ENCODE measurements at regions not wholly inside any gene's neighbourhood (a gene's known extent, or its start where the extent isn't known, plus 50 kb on each side); places are given as distances from the start of the nearest gene placed in this dataset.

GRCh38 chr4:134754301-134755019, 552.9 kb upstream of the PABPC4L start:
- POLR2A ChIA-PET (ENCODE audit: unreplicated experiment): no interaction called here
- Histone ChIP-seq H3K27ac (no peak overlapping the region), H4K20me1 (ENCODE audit: insufficient read depth) (no peaks in the 10 kb centered on the region), H3K36me3 (ENCODE audit: low read depth) (no peaks in the 10 kb centered on the region), H3K4me1 (replicated peaks; ENCODE audit: insufficient read depth) (no peaks in the 10 kb centered on the region), H3K79me2 (ENCODE audit: low read depth) (no peaks in the 10 kb centered on the region), H3K9me3 (ENCODE audit: insufficient read depth, low read depth) (no peaks in the 10 kb centered on the region), H3K27me3 (ENCODE audit: insufficient read depth, low read depth) (no peaks in the 10 kb centered on the region), H3K4me2 (no peak overlapping the region), H2AFZ (no peak overlapping the region), H3K4me3 (no peak overlapping the region), H3F3A (ENCODE audit: insufficient read depth, low read depth) (no peaks in the 10 kb centered on the region), H3K9me2 (ENCODE audit: insufficient read depth) (no peaks in the 10 kb centered on the region)
- TF ChIP-seq EZH2 (IDR thresholded peaks at IDR 0.05; ENCODE audit: low read depth): no peak
- TF ChIP-seq, protein P1, sequence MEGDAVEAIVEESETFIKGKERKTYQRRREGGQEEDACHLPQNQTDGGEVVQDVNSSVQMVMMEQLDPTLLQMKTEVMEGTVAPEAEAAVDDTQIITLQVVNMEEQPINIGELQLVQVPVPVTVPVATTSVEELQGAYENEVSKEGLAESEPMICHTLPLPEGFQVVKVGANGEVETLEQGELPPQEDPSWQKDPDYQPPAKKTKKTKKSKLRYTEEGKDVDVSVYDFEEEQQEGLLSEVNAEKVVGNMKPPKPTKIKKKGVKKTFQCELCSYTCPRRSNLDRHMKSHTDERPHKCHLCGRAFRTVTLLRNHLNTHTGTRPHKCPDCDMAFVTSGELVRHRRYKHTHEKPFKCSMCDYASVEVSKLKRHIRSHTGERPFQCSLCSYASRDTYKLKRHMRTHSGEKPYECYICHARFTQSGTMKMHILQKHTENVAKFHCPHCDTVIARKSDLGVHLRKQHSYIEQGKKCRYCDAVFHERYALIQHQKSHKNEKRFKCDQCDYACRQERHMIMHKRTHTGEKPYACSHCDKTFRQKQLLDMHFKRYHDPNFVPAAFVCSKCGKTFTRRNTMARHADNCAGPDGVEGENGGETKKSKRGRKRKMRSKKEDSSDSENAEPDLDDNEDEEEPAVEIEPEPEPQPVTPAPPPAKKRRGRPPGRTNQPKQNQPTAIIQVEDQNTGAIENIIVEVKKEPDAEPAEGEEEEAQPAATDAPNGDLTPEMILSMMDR (conservative IDR thresholded peaks at IDR 0.05): no peak
- no peak for DNase-seq
- CTCF ChIA-PET: no interaction called here
- intact Hi-C loops (cut with micrococcal nuclease; ENCODE audit: unreplicated experiment): no loop called here
- no TSS peak for BruUV-seq (replicated peaks)

DNA sequence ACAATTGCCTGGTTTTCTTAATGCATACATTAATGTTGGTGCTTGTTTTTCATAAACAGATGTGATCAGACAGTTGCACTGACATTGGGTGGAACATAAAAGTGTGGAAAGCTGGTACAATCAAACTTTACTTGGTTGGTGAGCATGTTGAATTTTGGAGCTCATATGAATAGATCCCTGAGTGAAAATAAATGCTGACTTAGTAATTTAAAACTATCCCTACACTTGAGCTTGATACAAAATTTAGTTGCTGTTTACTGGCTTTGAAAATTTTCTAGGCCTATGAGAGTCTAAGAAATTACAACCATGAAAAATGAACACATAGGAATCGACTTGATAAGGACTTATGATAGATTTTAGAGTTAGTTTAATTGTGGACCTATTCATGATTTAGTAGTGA, 551.8 kb upstream of the PABPC4L start:
- TF ChIP-seq, protein P1 (conservative IDR thresholded peaks at IDR 0.05): no peak
- no peak for TF ChIP-seq EZH2 (IDR thresholded peaks at IDR 0.05; ENCODE audit: low read depth)
- Histone ChIP-seq H4K20me1 (ENCODE audit: insufficient read depth) (no peaks in the 10 kb centered on the region), H3K4me2 (no peak overlapping the region), H3K79me2 (ENCODE audit: low read depth) (no peaks in the 10 kb centered on the region), H3K27ac (no peak overlapping the region), H3K9me3 (ENCODE audit: insufficient read depth, low read depth) (no peaks in the 10 kb centered on the region), H2AFZ (no peak overlapping the region), H3K27me3 (ENCODE audit: insufficient read depth, low read depth) (no peaks in the 10 kb centered on the region), H3K9me2 (ENCODE audit: insufficient read depth) (no peaks in the 10 kb centered on the region), H3K36me3 (ENCODE audit: low read depth) (no peaks in the 10 kb centered on the region), H3K4me1 (replicated peaks; ENCODE audit: insufficient read depth) (no peaks in the 10 kb centered on the region), H3F3A (ENCODE audit: insufficient read depth, low read depth) (no peaks in the 10 kb centered on the region), H3K4me3 (no peak overlapping the region)
- no peak for DNase-seq
- ChIA-PET CTCF (no interaction called here), POLR2A (ENCODE audit: unreplicated experiment) (no interaction called here)
- intact Hi-C loops (cut with micrococcal nuclease; ENCODE audit: unreplicated experiment): no loop called here
- no TSS peak for BruUV-seq (replicated peaks)

DNA sequence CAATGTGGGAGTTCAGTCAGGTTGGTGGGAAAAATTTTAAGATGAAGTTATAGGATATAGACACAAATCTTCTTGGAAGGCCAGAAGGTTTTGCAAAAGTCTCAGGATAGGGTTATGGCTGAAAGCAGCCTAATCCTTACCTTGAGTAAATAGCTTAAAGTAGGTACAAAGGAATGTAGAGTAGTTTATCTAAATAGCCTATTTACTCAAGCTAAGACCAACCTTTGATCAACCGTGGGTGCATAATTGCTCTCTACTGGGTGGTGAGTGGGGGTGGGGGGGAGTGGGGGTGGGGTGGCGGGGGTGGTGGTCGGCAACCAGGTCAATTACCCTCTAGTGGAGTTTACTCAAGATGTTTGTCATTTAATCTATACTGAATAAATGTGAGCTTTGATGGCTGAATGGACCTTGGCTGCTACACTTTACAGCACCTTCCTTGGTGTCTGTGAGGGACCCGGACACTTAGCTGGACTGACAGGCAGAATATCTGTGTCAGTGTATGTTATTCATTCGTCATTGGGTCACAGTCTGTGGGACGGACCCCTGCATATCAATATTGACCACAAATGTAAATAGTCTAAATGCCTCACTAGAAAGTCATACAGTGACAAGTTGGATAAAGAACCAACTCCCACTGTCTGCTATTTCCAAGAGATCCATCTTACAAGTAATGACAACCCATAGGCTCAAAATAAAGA, 545.7 kb upstream of the PABPC4L start:
- Histone ChIP-seq H3K27me3 (ENCODE audit: insufficient read depth, low read depth) (no peaks in the 10 kb centered on the region), H3K4me3 (no peak overlapping the region), H3K9me2 (ENCODE audit: insufficient read depth) (no peaks in the 10 kb centered on the region), H3K4me1 (replicated peaks; ENCODE audit: insufficient read depth) (no peaks in the 10 kb centered on the region), H3K27ac (no peak overlapping the region), H3K4me2 (no peak overlapping the region), H3K79me2 (ENCODE audit: low read depth) (no peaks in the 10 kb centered on the region), H2AFZ (no peak overlapping the region), H3F3A (ENCODE audit: insufficient read depth, low read depth) (no peaks in the 10 kb centered on the region), H3K36me3 (ENCODE audit: low read depth) (no peaks in the 10 kb centered on the region), H3K9me3 (ENCODE audit: insufficient read depth, low read depth) (no peaks in the 10 kb centered on the region), H4K20me1 (ENCODE audit: insufficient read depth) (no peaks in the 10 kb centered on the region)
- intact Hi-C loops (cut with micrococcal nuclease; ENCODE audit: unreplicated experiment): no loop called here
- ChIA-PET CTCF (no interaction called here), POLR2A (ENCODE audit: unreplicated experiment) (no interaction called here)
- no TSS peak for BruUV-seq (replicated peaks)
- TF ChIP-seq, protein P1 (conservative IDR thresholded peaks at IDR 0.05): no peak
- no peak for TF ChIP-seq EZH2 (IDR thresholded peaks at IDR 0.05; ENCODE audit: low read depth)
- no peak for DNase-seq
